ENCODE measurements at regions not wholly inside any gene's neighbourhood (a gene's known extent, or its start where the extent isn't known, plus 50 kb on each side); places are given as distances from the start of the nearest gene placed in this dataset.
A peak's percentile ranks its signal among the peaks of the same experiment; 100 is the strongest.

- Histone ChIP-seq H3K4ac (replicated peaks; ENCODE audit: insufficient read length, low read depth, low read length) (no peak overlapping the region), H2BK5ac (ENCODE audit: low read depth, low read length) (no peak overlapping the region), H2AFZ (ENCODE audit: low read length) (no peak overlapping the region), H3K9ac (replicated peaks in 1 of 4; ENCODE audit: extremely low read depth in 1 of 4, low read depth in 3 of 4, low read length in 3 of 4) (no peak overlapping the region), H3K36me3 (ENCODE audit: control insufficient read depth in 2 of 4, insufficient read depth in 4 of 4, low read length in 3 of 4) (no peaks in the 10 kb centered on the region), H3K14ac (ENCODE audit: insufficient read length) (no peak overlapping the region), H3K23ac (ENCODE audit: insufficient read length) (no peak overlapping the region), H4K20me1 (replicated peaks in 1 of 2; ENCODE audit: control insufficient read depth in 1 of 2, insufficient read depth in 2 of 2, low read length in 2 of 2) (no peaks in the 10 kb centered on the region), H3K56ac (replicated peaks; ENCODE audit: insufficient read length, low read depth, low read length) (no peak overlapping the region), H3K79me1 (ENCODE audit: low read depth, low read length) (no peaks in the 10 kb centered on the region), H2BK15ac (ENCODE audit: low read length) (no peak overlapping the region), H3K23me2 (ENCODE audit: low read depth, low read length) (no peaks in the 10 kb centered on the region), H2AK5ac (ENCODE audit: low read depth, low read length) (no peak overlapping the region), H2BK12ac (ENCODE audit: low read depth, low read length) (no peak overlapping the region), H3K27me3 (replicated peaks in 1 of 4; ENCODE audit: control insufficient read depth in 3 of 4, extremely low read depth in 1 of 4, insufficient read depth in 3 of 4, low read length in 3 of 4) (no peaks in the 10 kb centered on the region), H3K4me2 (ENCODE audit: insufficient read depth in 1 of 2, low read depth in 2 of 2, low read length in 2 of 2) (no peak overlapping the region), H2BK20ac (ENCODE audit: low read length) (no peak overlapping the region), H4K91ac (replicated peaks; ENCODE audit: insufficient read length, low read length) (no peak overlapping the region), H2BK120ac (replicated peaks; ENCODE audit: low read depth, low read length) (no peak overlapping the region), H3K79me2 (ENCODE audit: control insufficient read depth in 1 of 2, insufficient read depth in 2 of 2, low read length in 2 of 2) (no peaks in the 10 kb centered on the region), H3K4me3 (ENCODE audit: extremely low read depth in 1 of 4, insufficient read depth in 2 of 4, low read depth in 3 of 4, low read length in 4 of 4) (no peak overlapping the region), H3K18ac (ENCODE audit: extremely low read depth, low read length) (no peak overlapping the region), H3K27ac (ENCODE audit: low read depth, low read length) (no peak overlapping the region), H4K5ac (ENCODE audit: insufficient read length, low read depth, low read length) (no peak overlapping the region), H3K9me3 (ENCODE audit: insufficient read depth in 2 of 2, low read depth in 1 of 2, low read length in 1 of 2) (no peaks in the 10 kb centered on the region), H4K8ac (ENCODE audit: extremely low read depth, insufficient read depth, low read length) (no peak overlapping the region), H3K4me1 (replicated peaks in 1 of 4; ENCODE audit: control insufficient read depth in 3 of 4, insufficient read depth in 4 of 4, low read length in 3 of 4) (no peaks in the 10 kb centered on the region)
- FAIRE-seq (no peak), DNase-seq (ENCODE audit: low read depth in 1 of 2, low spot score in 2 of 2) (no peak)
- 83% methylated on average over 1 of the region's 1 CpG; no CpG with 5 or more reads in 1 of the 2 experiments for WGBS, 2 experiments (ENCODE audit: extremely low coverage in 1 of 2, insufficient coverage in 1 of 2, insufficient read length in 1 of 2, insufficient replicate concordance in 2 of 2, low coverage in 1 of 2, low lambda C conversion rate in 2 of 2, missing lambda C conversion rate in 1 of 2)
- TF ChIP-seq MAX (IDR thresholded peaks at IDR 0.05) (no peak), MAFK (IDR thresholded peaks at IDR 0.05; ENCODE audit: low read depth, low read length) (peak; percentile 79; the same call in 1 of the 2 replicates)
- ChIA-PET POLR2A (ENCODE audit: partially characterized antibody) (no interaction called here), CTCF (ENCODE audit: partially characterized antibody) (interaction anchor here (1.0 to 3.4 kb wide), 8 partner anchors 9 to 93 kb away, joined by 3 to 14 read pairs (median 4); no protein-coding TSS in a partner anchor)
Observed at GRCh38 chr11:72494109-72494429, 59.7 kb upstream of the CLPB start.

Data from H1 (cell line).